Endothelial cell of umbilical vein (primary cell): ENCODE measurements at regions not wholly inside any gene's neighbourhood (a gene's known extent, or its start where the extent isn't known, plus 50 kb on each side); places are given as distances from the start of the nearest gene placed in this dataset.

Experiments used
- EZH2 ChIP-seq: IDR thresholded peaks from 2 replicates; pipeline ENCODE4 v1.6.1; 2012; ENCODE audit warnings: borderline replicate concordance, low read depth, mild to moderate bottlenecking, moderate library complexity, low read length, inconsistent platforms; ENCODE audit not compliant: severe bottlenecking
- MAX ChIP-seq: IDR thresholded peaks from 2 replicates; pipeline ENCODE4 v1.6.1; 2011; ENCODE audit not compliant: insufficient read depth, insufficient read length
- POLR2AphosphoS5 ChIP-seq: IDR thresholded peaks from 2 replicates; pipeline ENCODE4 v1.6.1; 2012; ENCODE audit warnings: low read depth, mild to moderate bottlenecking, control low read depth, low read length, moderate library complexity; ENCODE audit not compliant: insufficient read depth

- TF ChIP-seq MAX: no peak
- TF ChIP-seq POLR2AphosphoS5: no peak
- TF ChIP-seq EZH2: no peak
Observed at GRCh38 chr6:81138236-81138635, 614.2 kb downstream of the TENT5A start.
